G401 (cell line): ENCODE measurements at regions not wholly inside any gene's neighbourhood (a gene's known extent, or its start where the extent isn't known, plus 50 kb on each side); places are given as distances from the start of the nearest gene placed in this dataset.
"Not testable (repeated sequence)": the region's sequence is repeated elsewhere in the genome, so short reads cannot be mapped to it uniquely, and the experiment has no call there.

ENCODE experiments used
- DNase-seq: peaks from one replicate; pipeline ENCODE4 v3.0.0-alpha.2; 2015; ENCODE audit warnings: low spot score
- in situ Hi-C: cut with HindIII; loops from 2 replicates; pipeline ENCODE4 v1.10.0; 2016; ENCODE audit warnings: low sequenced_read_pairs, mixed read lengths

DNA sequence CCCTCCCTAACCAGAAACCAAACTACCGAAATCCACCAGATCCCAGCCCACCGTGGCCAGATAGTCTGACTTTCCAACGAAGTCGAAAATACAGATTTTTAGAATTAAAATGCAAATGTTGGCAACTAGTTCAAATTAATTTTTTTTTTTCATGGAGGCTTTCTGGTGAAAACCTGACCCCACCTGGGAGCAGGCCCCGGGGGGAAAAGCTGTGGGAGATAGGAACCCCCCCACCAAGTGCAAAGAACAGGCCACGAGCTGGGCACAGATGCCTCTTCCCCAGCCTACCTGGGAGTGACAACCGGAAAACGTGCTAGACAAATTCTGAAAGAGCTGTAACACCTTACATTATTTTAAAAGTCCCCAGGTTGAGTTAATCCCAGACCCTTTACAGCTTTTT, 333.8 kb downstream of the PREX1 start:
- no peak for DNase-seq
- in situ Hi-C loops: no loop called here

DNA sequence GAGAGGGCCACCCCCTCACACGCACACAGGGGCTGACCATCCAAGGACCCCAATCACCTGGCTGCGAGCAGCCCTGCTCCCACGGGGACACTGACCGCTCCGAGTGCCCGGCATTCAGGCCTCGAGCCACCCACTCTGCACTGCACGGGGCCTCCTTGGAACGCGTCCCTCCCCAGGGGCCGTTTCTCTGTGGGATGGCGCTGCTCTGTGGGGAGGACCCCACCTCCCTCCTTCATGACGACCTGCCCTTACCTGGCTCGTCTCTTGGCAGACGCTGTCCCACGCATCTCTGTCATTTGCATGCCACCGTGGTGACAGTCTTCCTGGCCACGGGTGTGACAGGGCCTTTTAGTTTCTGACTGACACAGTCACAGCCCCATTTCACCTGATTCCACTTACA, 334.5 kb downstream of the PREX1 start:
- DNase-seq, in situ Hi-C loops: not testable (repeated sequence)

DNA sequence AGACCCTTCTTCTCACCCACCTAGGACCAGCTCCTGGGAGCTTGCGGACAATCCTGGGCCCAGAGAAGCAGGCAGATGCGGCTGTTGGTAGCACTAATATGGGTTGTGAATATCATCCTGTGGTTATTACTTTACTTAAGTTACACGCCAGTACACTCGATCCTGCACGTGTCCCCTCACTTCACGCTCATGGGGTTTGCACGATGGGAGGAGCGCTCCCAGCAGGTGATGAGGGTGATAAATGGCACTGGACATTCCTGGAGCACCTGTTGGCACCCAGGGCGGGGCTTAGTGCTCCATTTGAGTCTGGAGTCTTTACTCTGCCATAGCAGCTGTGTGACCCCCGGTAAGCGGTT, 335.1 kb downstream of the PREX1 start:
- DNase-seq: no peak
- in situ Hi-C loops: no loop called here

DNA sequence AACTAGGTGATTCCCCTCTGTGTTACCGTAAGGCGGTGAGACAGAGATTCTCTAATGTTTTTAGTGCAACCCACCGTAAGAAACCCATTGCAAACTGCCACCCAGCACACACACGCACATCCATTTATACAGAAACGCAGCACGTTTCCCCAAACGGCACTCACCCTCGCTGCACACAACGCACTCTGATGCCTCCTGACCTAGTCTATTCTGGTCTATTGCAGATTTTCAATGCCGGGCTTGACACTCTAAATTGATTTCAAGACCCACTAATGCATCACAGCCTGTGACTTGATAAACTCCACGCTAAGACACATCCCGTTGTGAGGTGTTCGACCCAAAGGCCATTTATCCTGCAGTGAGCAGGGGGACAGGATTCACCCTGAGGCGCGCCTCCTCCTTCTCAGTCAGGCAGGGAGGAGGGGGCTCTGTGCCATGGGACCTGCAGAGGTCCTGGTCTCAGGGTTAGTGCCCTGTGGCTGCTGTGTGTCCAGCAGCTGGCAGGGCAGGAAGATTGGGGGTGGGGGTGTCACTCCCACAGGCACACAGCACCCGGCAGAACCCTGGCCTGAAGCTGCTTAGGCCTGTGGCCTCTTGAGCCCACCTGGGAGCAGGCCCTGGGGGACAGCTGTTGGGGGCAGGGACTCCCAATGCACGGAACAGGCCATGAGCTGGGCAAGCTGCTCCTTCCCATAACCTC, 335.6 kb downstream of the PREX1 start:
- in situ Hi-C loops: no loop called here

DNA sequence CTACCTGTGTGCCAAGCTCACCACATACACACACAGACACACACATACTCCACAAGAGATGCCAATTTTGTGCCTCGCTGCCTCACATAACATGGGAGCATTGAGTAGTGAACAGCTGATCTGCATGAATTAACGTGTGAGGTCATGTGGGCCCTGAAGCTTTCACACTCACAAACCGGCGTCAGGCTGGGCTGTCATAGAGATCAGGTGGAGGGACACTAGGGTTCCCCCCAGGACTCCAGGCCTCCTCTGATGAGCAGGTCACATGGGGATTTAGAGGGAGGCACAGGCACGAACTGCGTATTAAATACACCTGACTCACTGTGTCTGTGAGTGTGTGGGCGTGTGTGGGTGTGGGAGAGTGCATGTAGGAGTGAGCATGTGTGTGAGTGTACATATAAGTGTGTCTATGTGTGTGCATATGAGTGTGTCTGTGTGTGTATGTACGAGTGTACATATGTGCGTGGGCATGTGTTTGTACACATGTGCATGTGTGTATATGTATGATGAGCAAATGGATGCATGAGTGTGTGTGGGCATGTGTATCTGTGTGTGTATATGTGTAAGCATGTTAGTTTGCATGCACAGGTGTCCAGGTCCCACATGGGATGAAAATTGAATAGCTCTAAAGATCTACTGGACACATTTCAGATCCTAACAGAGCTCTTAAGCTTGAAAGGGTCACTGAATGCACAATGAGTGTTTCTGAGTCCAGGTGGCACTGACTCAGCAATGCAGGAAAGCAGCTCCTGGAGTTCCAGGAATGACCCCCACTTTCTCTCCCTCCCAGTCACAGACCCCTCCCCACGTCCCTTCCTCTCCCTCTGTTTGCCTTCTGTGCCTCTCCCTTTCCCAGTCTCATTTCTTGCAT, 336.6 kb downstream of the PREX1 start:
- in situ Hi-C loops: no loop called here
- peak; percentile 15 for DNase-seq

More for the DNA sequence above, 335.6 kb downstream of the PREX1 start:
- no peak for DNase-seq

DNA sequence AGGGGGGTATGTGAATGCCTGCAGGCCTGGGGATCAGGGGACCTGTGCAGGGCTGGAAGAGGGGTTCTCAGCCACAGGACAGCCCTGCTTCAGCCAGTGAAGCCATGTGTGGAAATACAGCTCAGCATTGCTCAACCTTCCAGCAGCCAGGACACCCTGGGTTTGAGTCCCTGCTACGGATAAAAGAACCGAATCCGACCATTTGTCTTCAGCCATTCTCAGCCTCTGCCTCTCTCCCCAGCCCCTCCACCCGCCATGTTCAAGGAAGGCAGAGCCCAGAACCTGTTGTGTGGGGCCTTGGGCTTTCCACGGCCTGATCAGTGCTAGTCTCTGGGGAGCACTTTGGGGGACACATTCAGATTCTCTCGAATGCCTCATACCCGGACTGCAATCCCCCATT, 337.5 kb downstream of the PREX1 start:
- in situ Hi-C loops: not testable (repeated sequence)
- DNase-seq: peak; percentile 42

DNA sequence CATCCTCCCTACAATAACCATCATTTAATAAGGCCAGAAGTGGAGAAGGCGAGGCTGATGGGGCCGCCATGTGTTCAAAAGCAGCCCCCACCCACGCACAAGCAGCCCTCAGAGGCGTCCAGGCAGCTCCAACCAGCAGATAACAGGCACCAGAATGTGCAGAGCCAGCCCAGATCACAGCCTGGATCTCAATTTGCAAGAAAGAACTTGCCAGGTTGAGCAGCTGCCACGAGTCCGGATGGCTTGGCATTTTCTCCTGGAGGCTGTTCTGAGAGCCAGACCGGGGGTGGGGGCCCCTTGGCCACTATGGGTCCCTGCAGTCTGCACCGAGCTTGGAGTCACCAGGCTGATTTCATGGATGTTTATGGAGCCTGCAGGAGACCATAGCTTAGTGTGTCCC, 338.1 kb downstream of the PREX1 start:
- peak; percentile 96 for DNase-seq
- in situ Hi-C loops: no loop called here

DNA sequence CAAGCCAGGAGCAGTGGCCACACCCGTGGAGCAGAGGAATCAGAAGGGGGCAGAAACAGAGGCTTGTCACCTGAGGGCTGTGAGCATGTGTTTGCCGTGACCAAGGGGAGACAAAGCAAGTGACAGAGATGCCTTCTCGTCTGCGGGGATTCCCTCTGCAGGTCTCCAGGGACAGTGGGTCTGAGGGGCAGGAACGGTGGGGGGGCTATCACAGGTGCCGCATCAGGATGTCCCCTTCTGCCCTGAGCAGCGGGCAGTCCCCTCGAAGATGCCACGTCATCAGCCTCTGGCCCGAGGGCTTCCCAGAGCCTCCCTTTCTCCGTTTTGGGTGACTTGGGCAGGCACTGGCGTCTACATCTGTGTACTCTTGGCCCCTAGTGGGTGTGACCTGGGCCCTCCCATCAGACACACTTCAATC, 338.7 kb downstream of the PREX1 start:
- DNase-seq: no peak
- in situ Hi-C loops: no loop called here

DNA sequence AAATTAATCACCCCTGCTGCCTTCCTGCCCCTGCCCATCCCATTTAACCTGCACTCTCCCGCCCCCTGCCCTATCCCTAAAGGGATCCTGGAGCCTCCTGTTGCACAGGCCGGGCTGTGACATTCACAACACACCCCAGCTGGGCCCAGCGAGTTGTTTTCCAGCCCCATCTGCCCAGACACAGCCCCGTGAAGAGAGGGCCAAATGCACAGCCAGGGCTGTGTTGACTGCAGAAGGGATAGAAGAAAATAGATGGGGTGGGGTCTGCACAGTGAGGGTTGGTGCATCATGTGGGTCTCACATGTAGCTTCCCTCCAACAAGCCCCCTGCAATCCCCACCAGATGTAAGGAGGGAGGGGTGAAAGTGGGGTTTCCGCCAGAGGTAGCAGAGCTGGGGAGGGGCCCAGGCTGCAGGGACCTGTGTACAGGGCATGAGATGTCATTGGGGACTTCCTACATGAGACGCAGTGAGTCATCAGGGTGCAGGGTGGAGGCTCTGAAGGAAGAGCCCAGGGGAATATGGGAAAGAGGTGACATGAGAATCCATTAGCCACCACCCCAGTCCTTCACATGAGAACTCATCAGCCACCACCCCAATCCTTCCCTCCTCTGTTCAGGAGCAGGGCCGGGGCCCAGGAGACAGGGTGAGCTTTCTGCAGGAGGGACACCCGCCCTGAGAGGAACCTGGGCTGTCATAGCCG, 339.3 kb downstream of the PREX1 start:
- in situ Hi-C loops: not testable (repeated sequence)

DNA sequence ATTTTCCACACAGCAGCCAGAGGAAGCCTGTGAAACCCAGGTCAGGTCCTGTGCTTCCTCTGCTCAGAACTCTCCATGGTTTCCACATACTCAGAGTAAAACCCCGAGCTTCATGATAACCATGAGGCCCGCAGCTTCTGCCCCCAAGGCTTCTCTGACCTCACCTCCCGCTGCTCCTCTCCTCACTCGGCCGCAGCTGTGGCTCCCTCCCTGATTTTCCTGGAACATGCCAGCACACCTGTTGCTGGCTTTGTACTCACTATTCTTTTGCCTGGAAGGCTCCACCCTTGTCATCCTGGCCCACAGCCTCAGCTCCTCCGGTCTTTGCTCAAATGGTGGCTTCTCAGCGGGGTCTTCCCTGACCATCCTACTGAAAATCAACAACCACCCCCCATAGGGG, 341.7 kb downstream of the PREX1 start:
- in situ Hi-C loops: no loop called here
- DNase-seq: no peak

More for the DNA sequence above, 339.3 kb downstream of the PREX1 start:
- DNase-seq: not testable (repeated sequence)

DNA sequence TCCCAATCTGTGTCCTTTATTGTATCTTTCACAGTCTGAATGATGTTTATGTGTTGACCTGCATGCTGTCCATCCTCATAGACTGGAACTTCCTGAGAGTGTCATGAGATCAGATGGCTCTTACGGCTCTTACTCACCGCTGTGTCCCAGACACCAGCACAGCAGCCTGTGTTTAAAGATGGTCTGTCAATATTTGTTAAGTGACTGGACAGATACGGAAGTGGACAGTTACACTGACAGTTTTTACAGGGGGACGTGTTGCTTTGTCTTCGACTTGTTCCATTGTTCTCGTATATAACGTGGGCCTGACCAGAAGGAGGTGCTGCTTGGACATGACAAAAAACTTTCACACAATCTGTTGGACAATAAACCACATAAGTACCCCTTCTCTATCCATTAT, 342.6 kb downstream of the PREX1 start:
- in situ Hi-C loops, DNase-seq: not testable (repeated sequence)

DNA sequence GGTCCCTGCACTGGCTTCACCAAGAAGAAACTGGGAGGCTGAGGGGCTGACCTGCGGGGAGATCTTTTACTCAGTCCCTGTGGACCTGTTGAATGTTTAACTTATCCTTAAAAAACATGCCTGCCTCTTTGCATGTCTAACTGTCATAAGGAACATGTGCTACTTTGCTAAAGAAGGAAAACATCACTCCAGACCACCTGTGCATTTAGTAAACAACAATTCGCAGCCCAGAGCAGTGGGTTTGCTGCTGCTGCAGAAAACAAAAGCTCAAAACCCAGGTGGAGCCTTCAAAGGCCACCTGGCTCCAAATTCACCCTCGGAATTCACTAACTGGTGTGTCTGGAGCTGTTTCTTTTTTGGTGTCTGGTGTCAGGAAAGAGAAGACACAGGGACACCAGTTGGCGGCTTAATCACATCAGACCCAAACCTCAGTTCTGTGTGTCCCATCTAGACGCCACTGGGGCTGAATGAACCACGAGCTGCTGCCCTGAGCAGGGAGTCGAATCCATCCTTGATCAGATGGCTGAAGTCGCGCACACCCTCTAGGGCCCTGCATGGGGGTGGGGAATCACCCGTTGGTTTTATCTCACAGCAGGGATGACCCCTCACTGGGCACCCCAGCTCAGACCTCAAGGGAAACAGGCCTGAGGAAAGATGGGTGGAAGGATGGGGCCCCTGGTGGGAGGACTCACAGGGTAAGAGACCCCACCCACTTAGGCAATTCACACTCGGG, 344.3 kb downstream of the PREX1 start:
- no peak for DNase-seq
- in situ Hi-C loops: no loop called here

DNA sequence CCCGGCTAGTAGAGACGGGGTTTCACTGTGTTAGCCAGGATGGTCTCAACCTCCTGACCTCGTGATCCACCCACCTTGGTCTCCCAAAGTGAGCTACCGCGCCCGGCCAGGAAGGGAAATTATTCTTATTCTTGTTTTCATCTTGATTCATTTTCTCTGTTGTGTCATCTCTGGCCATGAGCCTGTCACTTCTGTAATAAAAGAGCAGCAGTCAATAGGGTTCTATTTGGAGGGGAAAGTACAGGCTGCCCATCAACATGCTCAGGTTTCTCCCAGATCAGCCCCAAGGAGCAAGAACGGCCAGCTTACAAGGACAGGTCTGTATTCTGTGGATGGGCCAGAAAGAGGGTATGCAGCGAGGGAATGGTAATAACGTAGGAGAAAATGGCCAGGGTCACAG, 345.0 kb downstream of the PREX1 start:
- no peak for DNase-seq
- in situ Hi-C loops: no loop called here

DNA sequence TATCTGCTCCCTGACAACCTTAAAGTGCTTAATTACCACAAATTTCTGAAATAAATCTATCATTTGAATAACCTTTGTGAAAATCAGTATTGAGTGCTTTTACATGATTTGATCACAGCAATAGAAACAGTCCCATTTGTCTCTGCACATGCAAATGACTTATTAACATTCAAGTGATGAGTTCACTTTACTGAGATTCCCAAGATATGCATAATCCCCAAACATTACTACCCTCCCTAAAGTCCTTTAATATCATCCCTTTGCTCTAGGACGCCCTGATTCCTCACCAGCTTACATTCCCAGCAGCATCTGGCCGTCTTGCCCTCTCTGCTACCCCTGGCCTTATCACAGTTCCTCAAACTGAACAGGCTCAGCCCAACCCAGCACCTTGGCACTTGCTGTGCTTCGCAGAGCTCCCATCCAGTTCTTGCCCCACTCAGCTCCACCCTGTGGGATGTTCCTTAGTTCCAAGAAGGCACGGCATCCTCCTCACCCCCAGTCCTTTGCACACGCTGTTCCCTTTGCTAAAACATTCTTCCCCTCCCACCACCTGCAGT, 347.5 kb downstream of the PREX1 start:
- DNase-seq: no peak
- in situ Hi-C loops: no loop called here

DNA sequence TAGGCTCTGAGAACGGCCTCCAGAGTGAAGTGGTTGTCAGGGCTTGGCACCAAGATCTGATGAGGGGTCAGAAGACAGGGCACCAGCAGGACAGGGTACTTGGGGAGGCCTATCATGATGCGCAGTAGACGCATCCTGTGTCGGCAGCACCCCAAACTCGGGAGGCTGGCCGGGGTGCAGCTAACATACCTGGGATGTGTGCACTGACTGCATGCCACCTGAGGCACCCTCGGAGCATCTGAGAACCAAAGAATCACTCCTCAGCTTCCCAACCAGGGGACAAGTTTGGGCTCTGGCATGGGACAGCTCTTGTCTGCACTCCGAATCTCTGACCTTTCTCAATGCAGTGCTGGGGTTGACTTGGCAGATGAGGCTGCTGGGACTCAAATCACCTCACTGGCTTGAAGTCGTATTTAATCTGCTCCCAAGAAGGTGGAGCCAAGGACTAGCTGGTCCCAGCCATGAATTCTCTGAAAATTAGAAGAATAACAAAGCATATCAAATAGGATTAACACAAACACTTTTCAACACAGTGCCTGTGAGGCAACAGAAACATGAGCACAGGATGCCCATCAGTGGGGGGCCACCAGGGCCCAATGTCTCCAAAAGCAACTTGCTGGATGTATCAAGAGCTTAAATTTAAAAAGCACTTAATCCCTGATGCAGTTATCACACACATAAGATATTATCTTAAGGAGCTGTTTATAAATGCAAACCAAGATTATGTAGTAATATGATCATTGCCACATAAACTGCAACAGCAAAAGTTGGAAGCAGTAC, 348.8 kb downstream of the PREX1 start:
- in situ Hi-C loops: no loop called here
- no peak for DNase-seq

DNA sequence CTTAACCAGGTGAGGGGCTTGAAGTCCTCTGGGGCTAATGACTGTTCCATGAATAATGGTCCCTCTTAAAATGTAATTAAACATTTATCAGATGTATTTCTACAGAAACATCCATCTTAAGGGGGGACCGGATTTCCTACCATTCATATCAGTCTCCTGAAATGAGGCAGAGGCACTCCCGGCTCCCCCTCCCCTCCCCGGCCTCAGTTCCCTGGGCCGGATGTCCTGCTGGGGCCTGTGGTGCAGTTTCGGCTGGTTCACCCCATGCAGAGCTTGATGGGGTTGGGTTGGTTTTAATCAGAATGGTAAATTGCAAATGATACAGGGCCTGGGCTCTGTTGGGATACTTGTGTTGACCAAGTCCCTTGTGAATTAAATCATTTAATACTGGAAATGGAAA, 349.4 kb downstream of the PREX1 start:
- in situ Hi-C loops: no loop called here
- DNase-seq: no peak

DNA sequence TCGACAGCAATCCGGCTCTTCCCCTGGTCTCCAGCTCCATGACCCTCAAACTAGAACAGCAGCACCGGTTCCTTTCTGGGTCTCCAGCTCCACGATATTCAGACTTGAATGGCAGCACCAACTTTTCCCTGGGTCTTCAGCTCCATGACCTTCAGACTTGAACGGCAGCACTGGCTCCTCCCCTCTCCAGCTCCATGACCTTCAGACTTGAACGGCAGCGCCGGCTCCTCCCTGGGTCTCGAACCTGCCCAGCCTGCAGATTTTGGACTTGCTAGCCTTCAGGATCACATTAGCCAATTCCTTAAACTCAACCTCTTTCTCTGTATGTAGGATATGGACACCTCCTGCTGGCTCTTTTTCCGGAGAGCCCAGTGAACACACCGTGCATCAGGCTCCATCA, 350.9 kb downstream of the PREX1 start:
- no peak for DNase-seq
- in situ Hi-C loops: no loop called here

DNA sequence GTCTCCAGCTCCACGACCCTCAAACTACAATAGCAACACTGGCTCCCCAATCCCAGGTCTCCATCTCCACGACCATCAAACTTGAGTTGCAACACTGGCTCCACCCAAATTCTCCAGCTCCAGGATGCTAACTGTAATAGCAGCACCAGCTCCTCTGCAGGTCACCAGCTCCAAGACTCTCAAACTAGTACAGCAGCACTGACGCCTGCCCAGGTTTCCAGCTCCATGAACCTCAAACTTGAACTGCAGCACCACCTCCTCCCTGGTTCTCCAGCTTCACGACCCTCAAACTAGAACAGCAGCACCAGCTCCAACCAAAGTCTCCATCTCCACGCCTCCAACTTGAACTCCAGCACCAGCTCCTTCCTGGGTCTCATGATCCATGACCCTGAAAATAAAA, 353.8 kb downstream of the PREX1 start:
- no peak for DNase-seq
- in situ Hi-C loops: no loop called here
